ENCODE measurements at regions not wholly inside any gene's neighbourhood (a gene's known extent, or its start where the extent isn't known, plus 50 kb on each side); places are given as distances from the start of the nearest gene placed in this dataset.

DNA sequence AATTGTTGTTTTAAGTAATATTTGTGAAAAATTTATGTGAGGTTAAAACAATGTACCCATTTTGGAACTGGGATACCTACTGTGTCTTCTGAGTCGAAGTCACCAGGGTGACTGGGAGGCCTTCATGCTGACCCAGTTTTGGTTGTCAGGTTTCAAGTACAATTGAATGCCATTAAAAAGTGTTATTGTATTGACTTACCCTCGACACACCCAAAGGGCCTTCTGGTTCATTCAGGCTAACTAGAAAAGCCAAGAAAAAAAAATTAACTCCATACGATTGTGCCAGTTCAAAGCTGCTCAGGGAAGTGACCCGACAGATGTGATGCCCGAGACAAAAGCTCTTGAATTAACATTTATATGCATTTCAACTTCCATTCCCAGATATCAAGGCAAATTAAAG lies 190.0 kb downstream of the ST6GAL2 start:
- intact Hi-C loops (cut with micrococcal nuclease) = no loop called here
- ATAC-seq (no peak), DNase-seq (ENCODE audit: extremely low read depth in 1 of 4, low spot score in 3 of 4) (no peak), FAIRE-seq (no peak)
- TF ChIP-seq, protein P1, sequence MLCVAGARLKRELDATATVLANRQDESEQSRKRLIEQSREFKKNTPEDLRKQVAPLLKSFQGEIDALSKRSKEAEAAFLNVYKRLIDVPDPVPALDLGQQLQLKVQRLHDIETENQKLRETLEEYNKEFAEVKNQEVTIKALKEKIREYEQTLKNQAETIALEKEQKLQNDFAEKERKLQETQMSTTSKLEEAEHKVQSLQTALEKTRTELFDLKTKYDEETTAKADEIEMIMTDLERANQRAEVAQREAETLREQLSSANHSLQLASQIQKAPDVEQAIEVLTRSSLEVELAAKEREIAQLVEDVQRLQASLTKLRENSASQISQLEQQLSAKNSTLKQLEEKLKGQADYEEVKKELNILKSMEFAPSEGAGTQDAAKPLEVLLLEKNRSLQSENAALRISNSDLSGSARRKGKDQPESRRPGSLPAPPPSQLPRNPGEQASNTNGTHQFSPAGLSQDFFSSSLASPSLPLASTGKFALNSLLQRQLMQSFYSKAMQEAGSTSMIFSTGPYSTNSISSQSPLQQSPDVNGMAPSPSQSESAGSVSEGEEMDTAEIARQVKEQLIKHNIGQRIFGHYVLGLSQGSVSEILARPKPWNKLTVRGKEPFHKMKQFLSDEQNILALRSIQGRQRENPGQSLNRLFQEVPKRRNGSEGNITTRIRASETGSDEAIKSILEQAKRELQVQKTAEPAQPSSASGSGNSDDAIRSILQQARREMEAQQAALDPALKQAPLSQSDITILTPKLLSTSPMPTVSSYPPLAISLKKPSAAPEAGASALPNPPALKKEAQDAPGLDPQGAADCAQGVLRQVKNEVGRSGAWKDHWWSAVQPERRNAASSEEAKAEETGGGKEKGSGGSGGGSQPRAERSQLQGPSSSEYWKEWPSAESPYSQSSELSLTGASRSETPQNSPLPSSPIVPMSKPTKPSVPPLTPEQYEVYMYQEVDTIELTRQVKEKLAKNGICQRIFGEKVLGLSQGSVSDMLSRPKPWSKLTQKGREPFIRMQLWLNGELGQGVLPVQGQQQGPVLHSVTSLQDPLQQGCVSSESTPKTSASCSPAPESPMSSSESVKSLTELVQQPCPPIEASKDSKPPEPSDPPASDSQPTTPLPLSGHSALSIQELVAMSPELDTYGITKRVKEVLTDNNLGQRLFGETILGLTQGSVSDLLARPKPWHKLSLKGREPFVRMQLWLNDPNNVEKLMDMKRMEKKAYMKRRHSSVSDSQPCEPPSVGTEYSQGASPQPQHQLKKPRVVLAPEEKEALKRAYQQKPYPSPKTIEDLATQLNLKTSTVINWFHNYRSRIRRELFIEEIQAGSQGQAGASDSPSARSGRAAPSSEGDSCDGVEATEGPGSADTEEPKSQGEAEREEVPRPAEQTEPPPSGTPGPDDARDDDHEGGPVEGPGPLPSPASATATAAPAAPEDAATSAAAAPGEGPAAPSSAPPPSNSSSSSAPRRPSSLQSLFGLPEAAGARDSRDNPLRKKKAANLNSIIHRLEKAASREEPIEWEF (CRISPR knock-in tag; IDR thresholded peaks at IDR 0.05) = no peak
- TF ChIP-seq, protein P2, sequence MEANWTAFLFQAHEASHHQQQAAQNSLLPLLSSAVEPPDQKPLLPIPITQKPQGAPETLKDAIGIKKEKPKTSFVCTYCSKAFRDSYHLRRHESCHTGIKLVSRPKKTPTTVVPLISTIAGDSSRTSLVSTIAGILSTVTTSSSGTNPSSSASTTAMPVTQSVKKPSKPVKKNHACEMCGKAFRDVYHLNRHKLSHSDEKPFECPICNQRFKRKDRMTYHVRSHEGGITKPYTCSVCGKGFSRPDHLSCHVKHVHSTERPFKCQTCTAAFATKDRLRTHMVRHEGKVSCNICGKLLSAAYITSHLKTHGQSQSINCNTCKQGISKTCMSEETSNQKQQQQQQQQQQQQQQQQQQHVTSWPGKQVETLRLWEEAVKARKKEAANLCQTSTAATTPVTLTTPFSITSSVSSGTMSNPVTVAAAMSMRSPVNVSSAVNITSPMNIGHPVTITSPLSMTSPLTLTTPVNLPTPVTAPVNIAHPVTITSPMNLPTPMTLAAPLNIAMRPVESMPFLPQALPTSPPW (CRISPR knock-in tag; IDR thresholded peaks at IDR 0.05) = no peak
- TF ChIP-seq SMARCA5 (IDR thresholded peaks at IDR 0.05) (no peak), SMARCB1 (IDR thresholded peaks at IDR 0.05; ENCODE audit: insufficient read length, low read depth) (no peak), NFE2L1 (tag; IDR thresholded peaks at IDR 0.05; ENCODE audit: borderline replicate concordance, low read depth) (no peak), PHTF2 (CRISPR knock-in tag; IDR thresholded peaks at IDR 0.05) (no peak), ZBTB7A (IDR thresholded peaks at IDR 0.05; ENCODE audit: borderline replicate concordance, control insufficient read depth, low read depth, low read length) (no peak)
- TF ChIP-seq, protein P3, sequence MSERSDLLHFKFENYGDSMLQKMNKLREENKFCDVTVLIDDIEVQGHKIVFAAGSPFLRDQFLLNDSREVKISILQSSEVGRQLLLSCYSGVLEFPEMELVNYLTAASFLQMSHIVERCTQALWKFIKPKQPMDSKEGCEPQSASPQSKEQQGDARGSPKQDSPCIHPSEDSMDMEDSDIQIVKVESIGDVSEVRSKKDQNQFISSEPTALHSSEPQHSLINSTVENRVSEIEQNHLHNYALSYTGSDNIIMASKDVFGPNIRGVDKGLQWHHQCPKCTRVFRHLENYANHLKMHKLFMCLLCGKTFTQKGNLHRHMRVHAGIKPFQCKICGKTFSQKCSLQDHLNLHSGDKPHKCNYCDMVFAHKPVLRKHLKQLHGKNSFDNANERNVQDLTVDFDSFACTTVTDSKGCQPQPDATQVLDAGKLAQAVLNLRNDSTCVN (CRISPR knock-in tag; IDR thresholded peaks at IDR 0.05) = no peak
- TF ChIP-seq, protein P4, sequence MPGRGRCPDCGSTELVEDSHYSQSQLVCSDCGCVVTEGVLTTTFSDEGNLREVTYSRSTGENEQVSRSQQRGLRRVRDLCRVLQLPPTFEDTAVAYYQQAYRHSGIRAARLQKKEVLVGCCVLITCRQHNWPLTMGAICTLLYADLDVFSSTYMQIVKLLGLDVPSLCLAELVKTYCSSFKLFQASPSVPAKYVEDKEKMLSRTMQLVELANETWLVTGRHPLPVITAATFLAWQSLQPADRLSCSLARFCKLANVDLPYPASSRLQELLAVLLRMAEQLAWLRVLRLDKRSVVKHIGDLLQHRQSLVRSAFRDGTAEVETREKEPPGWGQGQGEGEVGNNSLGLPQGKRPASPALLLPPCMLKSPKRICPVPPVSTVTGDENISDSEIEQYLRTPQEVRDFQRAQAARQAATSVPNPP (IDR thresholded peaks at IDR 0.05; ENCODE audit: borderline replicate concordance, insufficient read depth, insufficient read length) = no peak
- H2AFZ ChIP-seq (ENCODE audit: low read depth, low read length) = no peak overlapping the region
- ChIA-PET CTCF (ENCODE audit: low intra/inter-chr PET ratio) (no interaction called here), POLR2A (no interaction called here)
- no peaks in the 10 kb centered on the region for H3K79me2 ChIP-seq (ENCODE audit: control insufficient read depth, insufficient read depth, low read length)
- BruUV-seq (replicated peaks) = no TSS peak
- H3K4me1 ChIP-seq (replicated peaks in 1 of 2; ENCODE audit: control insufficient read depth in 2 of 2, insufficient read depth in 2 of 2, low read length in 2 of 2) = no peaks in the 10 kb centered on the region
- H3K4me2 ChIP-seq (ENCODE audit: insufficient read depth, low read length) = no peak overlapping the region
- no peak overlapping the region for H3K9ac ChIP-seq (ENCODE audit: insufficient read depth in 1 of 2, low read depth in 2 of 2, low read length in 2 of 2)
- H3K4me3 ChIP-seq = no peak overlapping the region
- WGBS (ENCODE audit: insufficient coverage, low coverage, missing lambda C conversion rate) = 5% methylated on average over 5 of the region's 5 CpGs
- H3K36me3 ChIP-seq (ENCODE audit: control insufficient read depth, insufficient read depth, low read length) = no peaks in the 10 kb centered on the region
- no peak overlapping the region for H3K27ac ChIP-seq (ENCODE audit: extremely low read depth, low read depth, low read length)
- in situ Hi-C loops (cut with MboI) = no loop called here
- H4K20me1 ChIP-seq (replicated peaks; ENCODE audit: control insufficient read depth, insufficient read depth, low read length) = no peaks in the 10 kb centered on the region
- no peaks in the 10 kb centered on the region for H3K9me3 ChIP-seq (replicated peaks; ENCODE audit: control insufficient read depth, insufficient read depth, low read depth, low read length)
- H3K9me1 ChIP-seq (ENCODE audit: control insufficient read depth, insufficient read depth, low read length) = no peaks in the 10 kb centered on the region
- no peaks in the 10 kb centered on the region for H3K27me3 ChIP-seq (ENCODE audit: control insufficient read depth in 2 of 2, insufficient read depth in 2 of 2, low read length in 2 of 2)

Data from K562 (cell line).